ENCODE measurements at regions not wholly inside any gene's neighbourhood (a gene's known extent, or its start where the extent isn't known, plus 50 kb on each side); places are given as distances from the start of the nearest gene placed in this dataset.

DNA sequence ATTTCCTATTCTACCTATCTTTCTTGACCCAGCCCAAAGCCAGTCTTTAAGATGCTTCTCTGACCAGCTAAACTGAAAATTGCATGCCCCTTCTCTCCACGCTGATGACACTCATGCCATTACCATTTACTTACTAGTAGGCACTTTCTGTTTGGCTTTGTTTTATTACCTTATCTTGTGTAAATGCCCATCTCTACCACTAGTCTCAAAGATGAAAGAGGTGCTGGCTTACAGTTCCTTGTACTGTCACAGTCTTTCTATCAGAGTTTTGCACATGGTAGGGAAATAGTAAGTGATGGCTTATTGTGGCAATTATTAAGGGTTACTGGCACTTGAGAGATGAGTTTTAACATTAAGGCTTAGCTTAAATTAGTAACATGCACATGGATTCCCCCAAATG is 352.1 kb downstream of the RBM43 start:
- no peak for DNase-seq

DNA sequence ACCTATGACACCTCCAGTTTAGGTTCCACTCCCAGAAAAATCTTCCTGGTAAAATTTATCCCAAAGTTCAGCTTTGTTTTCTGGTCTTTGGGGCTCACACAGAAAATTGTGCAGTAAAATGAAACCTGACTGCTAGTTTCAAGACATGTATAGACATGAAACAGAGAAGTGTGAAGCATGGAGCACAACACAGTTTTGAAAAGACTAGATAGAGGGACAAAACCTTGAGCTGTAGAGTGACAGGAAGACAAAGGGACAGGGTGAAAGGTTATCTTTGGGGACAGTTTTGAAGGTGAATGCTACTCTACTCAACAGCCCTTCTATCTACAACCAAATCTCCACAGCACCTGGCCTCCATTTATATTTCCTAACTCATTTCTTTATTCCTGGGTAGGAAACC is 352.6 kb downstream of the RBM43 start:
- DNase-seq: no peak

GRCh38 chr2:150907466-150907865 is 354.2 kb downstream of the RBM43 start:
- no peak for DNase-seq

- no peak for DNase-seq
Observed at GRCh38 chr2:150903461-150903860, 358.2 kb downstream of the RBM43 start.

DNA sequence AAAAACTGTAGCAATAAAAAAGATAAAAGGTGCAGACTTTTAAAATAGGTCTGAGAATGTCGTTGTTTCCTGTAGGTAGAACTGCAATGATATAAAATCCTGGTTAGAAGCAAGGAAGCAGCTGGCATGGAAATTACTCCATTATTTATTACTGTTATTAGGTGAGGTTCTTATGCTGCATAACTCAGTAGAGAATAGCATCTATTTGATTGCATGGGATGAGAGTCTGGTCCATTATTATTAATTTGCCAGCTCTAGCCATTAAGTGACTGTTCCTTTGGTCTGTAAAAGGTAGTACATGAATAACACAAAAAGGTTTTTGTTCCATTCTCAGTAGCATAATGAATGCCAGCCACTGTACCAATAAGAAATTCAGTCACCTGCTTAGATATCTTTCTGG is 358.6 kb downstream of the RBM43 start:
- no peak for DNase-seq

GRCh38 chr2:150900913-150901312 is 360.8 kb downstream of the RBM43 start:
- no peak for DNase-seq

- no peak for DNase-seq
Observed at GRCh38 chr2:150895968-150896367, 365.7 kb downstream of the RBM43 start.

GRCh38 chr2:150889141-150889540 is 372.5 kb downstream of the RBM43 start:
- DNase-seq: no peak

DNA sequence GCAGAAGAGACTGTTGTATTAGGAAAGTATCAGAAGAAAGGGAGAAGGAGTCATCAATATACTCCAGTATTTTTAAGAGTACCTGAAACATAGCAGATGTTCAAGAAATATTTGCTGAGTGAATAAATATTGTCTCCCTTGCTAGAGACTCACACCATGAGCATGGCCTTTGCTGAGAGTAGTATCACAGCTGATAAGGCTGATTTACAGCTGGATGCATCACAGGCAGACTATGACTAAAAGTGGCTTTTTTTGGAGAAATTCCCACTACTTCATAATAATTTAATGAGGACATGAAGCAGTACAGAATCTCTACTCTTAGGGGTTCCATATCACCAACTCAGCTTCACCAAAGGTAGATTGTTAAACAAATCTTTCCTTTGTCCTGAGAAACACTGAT is 373.3 kb downstream of the RBM43 start:
- no peak for DNase-seq

- DNase-seq: no peak
Observed at GRCh38 chr2:150887926-150888325, 373.7 kb downstream of the RBM43 start.

DNA sequence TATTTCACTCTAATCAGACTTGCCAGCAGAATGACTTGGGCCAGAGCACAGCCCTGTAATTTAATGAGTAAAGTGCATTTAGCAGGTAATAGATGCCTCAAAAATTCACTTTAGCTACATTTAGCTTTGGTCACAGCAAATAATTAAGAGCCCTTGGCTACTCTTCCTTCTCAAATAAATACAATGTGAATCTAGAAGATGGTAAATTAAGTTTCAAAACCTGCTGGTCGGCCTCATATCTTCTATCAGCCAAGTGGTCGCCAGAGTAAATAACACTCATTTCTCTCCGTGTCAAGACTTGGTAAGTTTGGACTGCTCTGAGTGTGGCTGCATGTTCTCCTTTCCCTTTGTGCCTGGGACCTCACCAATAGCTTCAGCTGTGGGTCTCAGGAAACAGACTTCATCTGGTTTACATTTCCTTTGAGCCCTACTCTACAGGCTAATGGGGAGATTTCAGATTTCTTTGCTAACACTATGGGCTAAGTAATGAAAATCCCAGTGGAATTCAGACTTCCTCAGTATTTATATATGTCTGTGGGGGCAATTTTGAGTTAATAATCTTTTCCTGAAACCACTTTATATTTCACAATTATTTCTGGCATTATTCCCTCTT is 375.8 kb downstream of the RBM43 start:
- DNase-seq: no peak

- no peak for DNase-seq
Observed at GRCh38 chr2:150885236-150885635, 376.4 kb downstream of the RBM43 start.

DNA sequence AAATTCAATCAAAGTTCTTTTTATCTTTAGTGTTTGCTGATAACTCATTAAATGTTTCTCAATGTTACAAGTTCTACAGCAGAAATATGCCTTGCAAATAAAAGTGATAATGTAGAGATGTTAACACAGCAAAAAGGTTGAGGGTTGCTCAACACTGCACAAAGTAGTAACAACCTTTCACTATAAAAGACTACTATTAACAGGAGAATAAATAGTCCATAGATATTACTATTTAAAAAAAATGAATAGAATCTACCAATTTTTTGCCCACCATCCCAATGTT is 378.1 kb downstream of the RBM43 start:
- DNase-seq: no peak

DNA sequence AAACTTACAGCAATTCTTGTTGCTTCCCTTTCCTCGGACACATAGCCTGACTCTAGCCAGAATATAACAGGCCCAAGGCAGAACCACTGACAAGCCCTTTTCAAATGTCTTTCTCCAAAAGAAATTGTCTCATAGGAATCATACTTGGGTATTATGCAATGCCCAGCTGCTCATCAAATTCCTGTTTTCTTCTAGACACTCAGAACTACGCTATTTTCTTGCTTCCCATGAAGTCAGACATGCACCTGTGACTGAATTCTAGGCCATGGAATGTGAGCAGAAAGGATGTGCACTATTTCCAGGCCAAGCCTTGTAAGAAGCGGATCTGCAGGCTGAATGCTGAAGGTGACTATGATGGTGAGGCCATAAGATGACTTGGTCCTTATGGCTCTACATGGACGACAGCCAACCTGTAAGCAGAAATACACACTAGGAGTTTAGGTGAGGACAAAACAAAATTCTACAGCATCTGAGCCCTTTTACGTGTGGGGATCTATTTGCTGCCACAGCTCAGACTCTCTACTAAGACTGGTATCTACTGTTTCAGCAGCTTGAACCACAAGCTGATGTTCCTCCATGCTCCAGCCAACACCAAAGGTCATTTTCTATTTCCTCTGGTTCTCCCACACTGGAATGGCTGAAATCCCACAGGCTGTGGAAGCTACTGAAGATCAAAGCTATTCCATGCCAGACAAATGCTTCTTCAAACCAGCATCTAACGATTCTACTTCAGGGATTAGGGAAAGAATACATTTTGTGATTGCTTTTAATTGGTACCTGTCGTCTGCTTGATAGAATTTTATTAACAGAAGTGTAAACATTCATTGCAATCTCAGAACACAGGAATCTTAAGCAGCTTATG is 378.7 kb downstream of the RBM43 start:
- no peak for DNase-seq

- no peak for DNase-seq
Observed at GRCh38 chr2:150880986-150881385, 380.7 kb downstream of the RBM43 start.

GRCh38 chr2:150878356-150878755 is 383.3 kb downstream of the RBM43 start:
- no peak for DNase-seq

GRCh38 chr2:150876251-150876950 is 385.3 kb downstream of the RBM43 start:
- no peak for DNase-seq

- no peak for DNase-seq
Observed at GRCh38 chr2:150873396-150873772, 385.9 kb upstream of the RND3 start.

GRCh38 chr2:150872756-150873395 is 385.4 kb upstream of the RND3 start:
- DNase-seq: no peak

- no peak for DNase-seq
Observed at GRCh38 chr2:150866431-150866830, 379.0 kb upstream of the RND3 start.

- DNase-seq: no peak
Observed at GRCh38 chr2:150863691-150864090, 376.2 kb upstream of the RND3 start.

GRCh38 chr2:150860301-150860700 is 372.8 kb upstream of the RND3 start:
- DNase-seq: no peak

All from nucleus accumbens (tissue), 56 donors.